ENCODE measurements at regions not wholly inside any gene's neighbourhood (a gene's known extent, or its start where the extent isn't known, plus 50 kb on each side); places are given as distances from the start of the nearest gene placed in this dataset.

DNA sequence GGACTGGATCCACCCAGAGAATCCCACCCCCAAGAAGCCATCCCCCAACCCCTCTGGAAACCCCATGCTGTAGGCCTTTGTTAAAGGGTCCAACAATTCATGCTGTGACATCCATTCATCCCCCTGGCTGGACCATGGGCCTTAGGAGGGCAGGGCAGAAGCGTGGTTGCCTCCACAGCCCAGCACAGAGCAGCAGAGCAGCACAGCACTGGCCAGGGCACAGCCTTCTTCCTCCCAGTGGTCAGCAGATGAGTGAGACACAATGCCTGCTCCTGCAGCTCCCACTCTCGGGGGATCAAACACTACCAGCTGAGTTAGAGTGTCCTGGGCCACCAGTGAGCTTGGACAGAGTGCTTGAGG, 84.5 kb upstream of the LINC01488 start:
- Mint-ChIP-seq H3K36me3 (ENCODE audit: low read depth) (no peaks in the 10 kb centered on the region), H3K27me3 (no peaks in the 10 kb centered on the region), H3K9me3 (peaks cover 5% of the 10 kb centered on the region), H3K4me3 (no peak overlapping the region), H3K4me1 (ENCODE audit: low read depth) (peaks cover 9% of the 10 kb centered on the region), H3K27ac (no peak overlapping the region)
- Histone ChIP-seq H3K4me3 (ENCODE audit: low read length) (no peak overlapping the region), H3K27ac (ENCODE audit: low read depth in 1 of 2, low read length in 2 of 2) (no peak overlapping the region), H3K36me3 (ENCODE audit: insufficient read depth, low read length) (no peaks in the 10 kb centered on the region), H3K9me3 (ENCODE audit: control insufficient read depth in 1 of 2, insufficient read depth in 1 of 2, low read length in 2 of 2) (peaks cover 0 to 5% of the 10 kb centered on the region in 2 experiments), H3K27me3 (ENCODE audit: control insufficient read depth in 1 of 2, insufficient read depth in 2 of 2, low read length in 2 of 2) (no peaks in the 10 kb centered on the region), H3K4me1 (ENCODE audit: insufficient read depth, low read length) (peaks cover 3% of the 10 kb centered on the region)
- POLR2A ChIA-PET, result no interaction called here
- intact Hi-C loops (cut with DNase I, micrococcal nuclease), result loop anchor here in 1 of 2 experiments (5.0 kb wide), 1 partner anchor 35 kb away; no protein-coding TSS in a partner anchor
- DNase-seq, result no peak
- no peak for ATAC-seq (ENCODE audit: poor library complexity)
- CTCF ChIA-PET, result no interaction called here
- TF ChIP-seq CTCF (IDR thresholded peaks at IDR 0.05), result no peak

- peaks cover 3% of the 10 kb centered on the region for H3K4me1 ChIP-seq (ENCODE audit: insufficient read depth, low read length)
- no peak for TF ChIP-seq CTCF (IDR thresholded peaks at IDR 0.05)
- ATAC-seq (ENCODE audit: poor library complexity), result no peak
- Mint-ChIP-seq H3K4me1 (ENCODE audit: low read depth) (peaks cover 12% of the 10 kb centered on the region), H3K36me3 (ENCODE audit: low read depth) (no peaks in the 10 kb centered on the region), H3K9me3 (peaks cover 5% of the 10 kb centered on the region), H3K27ac (no peak overlapping the region), H3K4me3 (no peak overlapping the region), H3K27me3 (no peaks in the 10 kb centered on the region)
- H3K27ac ChIP-seq (ENCODE audit: low read depth in 1 of 2, low read length in 2 of 2), result no peak overlapping the region
- CTCF ChIA-PET, result no interaction called here
- no peak overlapping the region for H3K4me3 ChIP-seq (ENCODE audit: low read length)
- POLR2A ChIA-PET, result no interaction called here
- DNase-seq, result no peak
- H3K9me3 ChIP-seq (ENCODE audit: control insufficient read depth in 1 of 2, insufficient read depth in 1 of 2, low read length in 2 of 2), result peaks cover 0 to 9% of the 10 kb centered on the region in 2 experiments
- intact Hi-C loops (cut with DNase I, micrococcal nuclease), result loop anchor here in 1 of 2 experiments (5.0 kb wide), 1 partner anchor 35 kb away; no protein-coding TSS in a partner anchor
- H3K36me3 ChIP-seq (ENCODE audit: insufficient read depth, low read length), result no peaks in the 10 kb centered on the region
- H3K27me3 ChIP-seq (ENCODE audit: control insufficient read depth in 1 of 2, insufficient read depth in 2 of 2, low read length in 2 of 2), result no peaks in the 10 kb centered on the region
These were observed 83.7 kb upstream of the LINC01488 start for GRCh38 chr11:69397732-69398131.

DNA sequence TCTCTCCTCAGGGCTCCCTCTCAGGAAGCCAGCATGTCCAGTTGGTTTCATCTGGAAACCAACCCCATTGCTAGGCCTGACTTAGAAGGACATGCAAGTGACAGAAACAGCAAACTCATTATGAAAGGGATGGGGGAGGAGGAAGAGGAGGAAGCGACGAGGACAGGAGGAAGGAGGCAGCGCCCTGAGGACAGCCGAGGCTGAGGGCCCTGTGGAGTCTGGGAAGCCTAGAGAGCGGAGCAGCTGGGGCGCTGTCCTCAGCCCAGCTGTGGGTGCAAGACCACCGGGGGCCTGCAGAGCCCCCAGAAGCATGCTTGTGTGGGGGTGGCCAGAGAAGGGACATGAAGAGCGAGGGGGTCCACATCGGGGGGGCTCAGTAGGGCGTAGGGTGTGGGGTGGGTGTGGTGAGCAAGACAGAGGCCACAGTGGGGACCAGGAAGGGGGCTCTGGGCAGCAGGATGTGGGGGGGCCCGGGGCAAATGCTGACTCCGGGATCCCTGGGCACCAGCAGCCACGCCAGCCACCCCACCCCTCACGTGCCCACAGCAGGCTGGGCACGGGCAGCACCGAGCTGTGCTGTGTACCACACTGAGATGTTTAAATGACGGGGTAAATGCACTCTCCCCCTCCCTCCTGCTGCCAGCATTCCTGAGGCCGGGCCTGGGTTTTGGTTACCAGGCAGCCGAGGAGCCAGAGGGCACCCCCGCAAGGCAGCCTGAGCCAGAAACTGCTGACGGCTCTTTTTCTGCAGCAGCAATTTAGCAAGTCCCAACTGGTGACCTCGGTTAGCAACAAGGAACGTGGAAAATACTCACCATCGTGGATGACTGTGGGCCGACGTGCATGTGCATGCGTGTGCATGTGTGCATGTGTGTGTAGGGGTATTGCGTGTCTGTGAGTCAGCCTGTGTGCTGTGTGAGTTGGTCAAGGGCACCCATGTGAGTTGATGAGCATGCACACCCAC, 82.7 kb upstream of the LINC01488 start:
- ATAC-seq (ENCODE audit: poor library complexity) (no peak), DNase-seq (no peak)
- Mint-ChIP-seq H3K9me3 (peaks cover 9% of the 10 kb centered on the region), H3K4me3 (no peak overlapping the region), H3K36me3 (ENCODE audit: low read depth) (no peaks in the 10 kb centered on the region), H3K27ac (no peak overlapping the region), H3K4me1 (ENCODE audit: low read depth) (peaks cover 12% of the 10 kb centered on the region), H3K27me3 (no peaks in the 10 kb centered on the region)
- no peaks in the 10 kb centered on the region for H3K36me3 ChIP-seq (ENCODE audit: insufficient read depth, low read length)
- TF ChIP-seq CTCF (IDR thresholded peaks at IDR 0.05), result no peak
- ChIA-PET POLR2A (no interaction called here), CTCF (no interaction called here)
- no peak overlapping the region for H3K4me3 ChIP-seq (ENCODE audit: low read length)
- peaks cover 3% of the 10 kb centered on the region for H3K4me1 ChIP-seq (ENCODE audit: insufficient read depth, low read length)
- peaks cover 0 to 12% of the 10 kb centered on the region in 2 experiments for H3K9me3 ChIP-seq (ENCODE audit: control insufficient read depth in 1 of 2, insufficient read depth in 1 of 2, low read length in 2 of 2)
- intact Hi-C loops (cut with DNase I, micrococcal nuclease), result loop anchor here in 1 of 2 experiments (5.0 kb wide), 1 partner anchor 33 kb away; no protein-coding TSS in a partner anchor
- no peaks in the 10 kb centered on the region for H3K27me3 ChIP-seq (ENCODE audit: control insufficient read depth in 1 of 2, insufficient read depth in 2 of 2, low read length in 2 of 2)
- no peak overlapping the region for H3K27ac ChIP-seq (ENCODE audit: low read depth in 1 of 2, low read length in 2 of 2)
